Activated gamma-delta T cell (primary cell): ENCODE measurements at regions not wholly inside any gene's neighbourhood (a gene's known extent, or its start where the extent isn't known, plus 50 kb on each side); places are given as distances from the start of the nearest gene placed in this dataset.
"Not testable (repeated sequence)": the region's sequence is repeated elsewhere in the genome, so short reads cannot be mapped to it uniquely, and the experiment has no call there.

Experiments
- DNase-seq: peaks from one replicate; lab custom pipeline; 2025; lab: John Stamatoyannopoulos, UW

- DNase-seq = no peak
Measured at GRCh38 chr5:6078881-6079280, 299.5 kb downstream of the MED10 start.

GRCh38 chr5:6076341-6077239, 301.8 kb downstream of the MED10 start:
- DNase-seq = no peak

DNA sequence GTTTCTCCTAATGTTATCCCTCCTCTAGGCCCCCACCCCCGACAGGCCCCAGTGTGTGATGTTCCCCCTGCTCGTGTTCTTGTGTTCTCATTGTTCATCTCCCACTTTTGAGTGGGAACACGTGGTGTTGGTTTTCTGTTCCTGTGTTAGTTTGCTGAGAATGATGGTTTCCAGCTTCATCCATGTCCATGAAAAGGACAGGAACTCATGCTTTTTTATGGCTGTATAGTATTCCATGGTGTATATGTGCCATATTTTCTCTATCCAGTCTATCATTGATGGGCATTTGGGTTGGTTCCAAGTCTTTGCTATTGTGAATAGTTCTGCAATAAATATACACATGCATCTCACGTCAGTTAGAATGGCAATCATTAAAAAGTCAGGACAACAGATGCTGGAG, 305.9 kb downstream of the MED10 start:
- DNase-seq = not testable (repeated sequence)

DNA sequence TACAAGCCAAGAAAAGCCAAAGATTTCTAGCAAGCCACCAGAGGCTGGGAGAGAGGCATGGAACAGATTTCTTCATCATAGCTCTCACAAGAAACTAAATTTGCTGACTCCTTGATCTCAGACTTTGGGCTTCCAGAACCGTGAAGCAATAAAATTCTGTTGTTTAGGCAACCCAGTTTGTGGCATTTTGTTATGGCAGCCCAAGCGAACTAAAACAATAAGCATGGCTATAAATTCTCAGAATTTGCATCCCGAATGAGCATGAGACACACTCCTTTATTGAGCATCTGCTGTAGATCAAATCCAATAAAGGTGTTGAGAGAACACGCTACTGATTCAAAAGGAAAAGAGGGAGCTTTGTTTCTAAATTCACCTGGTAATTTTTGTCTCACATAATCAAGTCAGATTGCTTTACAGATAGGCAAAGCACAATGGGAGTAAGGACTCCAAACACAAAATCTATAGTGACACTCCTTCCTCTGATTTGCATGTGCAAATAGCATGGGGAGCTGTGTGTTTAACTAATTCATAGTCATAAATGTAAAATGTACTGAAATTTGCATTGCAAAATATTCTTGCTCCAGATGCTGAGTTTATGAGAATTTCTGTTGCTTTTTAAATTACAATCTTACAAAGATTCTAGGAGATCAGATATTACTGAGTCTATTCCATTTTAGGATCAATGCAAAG, 308.7 kb downstream of the MED10 start:
- DNase-seq = no peak

DNA sequence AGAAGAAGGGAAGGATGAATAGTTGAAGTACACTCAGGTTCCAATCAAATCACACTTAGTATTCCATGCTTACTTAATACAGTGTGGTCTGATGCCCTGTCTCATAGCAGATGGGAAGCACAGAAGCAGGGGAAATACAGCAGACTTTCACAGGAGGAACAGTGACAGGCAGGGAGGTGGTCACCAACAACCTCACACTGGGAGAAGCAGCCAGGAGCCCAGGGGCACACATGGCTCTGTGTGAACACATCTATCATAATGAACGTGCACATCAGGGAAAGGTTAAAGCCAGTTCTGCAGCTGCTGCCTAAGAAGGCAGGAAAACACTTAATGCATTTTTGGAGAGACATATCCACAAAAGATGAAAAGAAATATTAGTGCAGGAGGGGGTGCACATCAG, 312.3 kb downstream of the MED10 start:
- no peak for DNase-seq

DNA sequence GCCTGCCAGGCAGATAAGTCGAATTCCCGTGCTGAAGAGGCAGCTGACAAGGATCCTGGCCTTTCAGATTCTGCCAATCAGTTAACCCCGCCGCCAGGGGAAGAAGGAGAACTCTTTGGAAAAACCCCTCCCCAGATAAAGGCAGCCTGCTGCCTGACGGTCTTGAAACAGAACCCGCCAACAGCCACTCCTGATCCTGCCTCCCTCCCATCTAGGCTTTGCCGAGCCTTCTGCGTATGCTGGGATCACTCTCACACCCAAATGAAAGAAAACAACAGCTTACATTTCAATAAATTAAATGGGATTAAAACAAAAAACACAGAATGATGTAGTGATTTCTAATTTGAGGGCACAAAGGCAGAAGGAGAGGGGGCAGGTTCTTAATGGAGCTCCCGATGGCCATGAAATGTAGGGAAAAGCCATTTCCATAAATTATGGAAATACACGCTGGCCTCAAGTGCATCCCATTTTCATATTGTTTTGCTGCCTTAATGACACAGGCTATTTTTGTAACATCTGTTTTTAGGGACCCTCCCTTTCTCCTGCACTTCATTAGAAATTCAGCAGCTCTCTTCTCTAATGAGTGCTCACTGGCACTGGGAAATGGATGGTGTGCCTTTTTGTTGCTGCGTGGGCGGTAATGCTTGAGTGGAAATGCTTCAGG, 319.1 kb downstream of the MED10 start:
- DNase-seq = no peak

GRCh38 chr5:6058055-6058715, 320.2 kb downstream of the MED10 start:
- no peak for DNase-seq

DNA sequence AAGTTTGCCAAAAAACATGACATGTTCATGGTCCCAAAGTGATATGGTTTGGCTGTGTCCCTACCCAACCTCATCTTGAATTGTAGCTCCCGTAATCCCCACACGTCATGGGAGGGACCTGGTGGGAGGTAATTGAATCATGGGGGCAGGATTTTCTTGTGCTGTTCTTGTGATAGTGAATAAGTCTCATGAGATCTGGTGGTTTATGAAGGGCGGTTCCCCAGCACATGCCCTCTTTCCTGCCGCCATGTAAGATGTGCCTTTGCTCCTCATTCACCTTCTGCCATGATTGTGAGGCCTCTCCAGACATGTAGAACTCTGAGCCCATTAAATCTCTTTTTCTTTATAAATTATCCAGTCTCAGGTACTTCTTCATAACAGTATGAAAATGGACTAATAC, 322.1 kb downstream of the MED10 start:
- no peak for DNase-seq

- no peak for DNase-seq
Measured at GRCh38 chr5:6049662-6050061, 328.7 kb downstream of the MED10 start.

- no peak for DNase-seq
Measured at GRCh38 chr5:6048746-6049145, 329.6 kb downstream of the MED10 start.

GRCh38 chr5:6046296-6046967, 331.9 kb downstream of the MED10 start:
- no peak for DNase-seq

- DNase-seq = no peak
Measured at GRCh38 chr5:6043491-6044310, 334.6 kb downstream of the MED10 start.

DNA sequence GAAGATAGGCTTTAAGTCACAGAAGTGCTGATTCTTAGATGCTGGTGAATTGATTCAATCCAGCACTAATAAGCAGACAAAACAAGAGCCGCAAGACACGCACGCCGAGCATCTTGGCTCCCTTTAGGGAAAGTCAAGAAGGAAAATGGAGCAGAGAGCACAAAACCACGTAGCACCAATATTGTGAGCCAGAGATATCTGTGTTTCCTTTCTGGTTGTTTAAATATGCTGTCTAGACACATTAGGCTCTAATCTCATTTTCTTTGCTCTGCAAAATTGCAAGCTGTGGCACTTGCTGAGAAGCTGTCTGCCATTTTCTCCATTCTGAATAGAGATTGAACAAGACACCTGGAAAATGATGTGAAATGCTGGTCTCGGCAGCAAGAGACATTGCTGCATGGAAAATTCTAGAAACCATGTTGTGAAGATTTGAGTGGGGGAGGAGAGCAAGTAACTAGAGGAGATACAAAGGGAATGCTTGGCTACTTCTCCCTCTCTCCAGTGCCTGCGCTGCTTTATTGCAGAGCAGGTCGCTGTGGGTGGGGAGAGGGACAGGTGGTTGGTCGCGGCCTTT, 336.3 kb downstream of the MED10 start:
- no peak for DNase-seq

DNA sequence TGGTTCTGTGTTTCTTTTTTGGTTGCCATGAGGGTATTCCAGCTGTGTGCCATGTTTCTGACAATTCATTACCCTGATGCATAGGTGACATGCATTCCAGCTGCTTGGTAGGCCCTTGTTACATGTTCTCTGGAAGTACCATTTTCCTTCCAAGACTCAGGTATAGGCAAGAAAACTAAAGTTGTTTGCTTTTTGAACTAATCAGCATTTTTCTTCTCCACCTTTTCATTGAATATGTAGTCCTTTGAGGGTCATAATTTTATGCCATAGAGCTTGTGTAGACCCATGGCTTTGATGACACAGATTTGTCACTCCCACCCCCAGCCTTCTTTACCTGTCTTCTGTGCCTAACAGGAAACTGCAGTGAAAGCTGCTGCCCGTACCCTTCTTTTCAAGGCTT, 339.2 kb downstream of the MED10 start:
- DNase-seq = no peak

- no peak for DNase-seq
Measured at GRCh38 chr5:6036006-6036405, 342.3 kb downstream of the MED10 start.

GRCh38 chr5:6029811-6030271, 348.5 kb downstream of the MED10 start:
- no peak for DNase-seq

- no peak for DNase-seq
Measured at GRCh38 chr5:6026766-6027406, 351.5 kb downstream of the MED10 start.

DNA sequence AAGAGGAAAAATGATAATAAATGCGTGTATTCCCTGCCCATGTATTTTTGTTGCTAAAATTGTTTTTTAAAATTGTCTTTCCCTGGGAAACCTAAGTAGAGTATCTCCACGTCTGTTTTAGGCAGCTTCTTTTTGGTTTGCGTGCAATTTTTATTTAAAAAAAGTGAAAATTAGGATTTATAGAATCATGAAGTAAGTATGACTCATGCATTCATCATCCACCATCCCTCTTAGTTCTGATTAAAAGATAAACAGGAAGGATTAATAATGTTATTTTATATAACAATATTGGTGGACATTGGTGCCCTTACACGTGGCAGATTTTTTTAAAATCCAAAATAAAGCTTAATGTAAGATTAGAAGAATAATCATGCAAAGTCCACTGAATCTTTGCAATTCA, 358.7 kb downstream of the MED10 start:
- no peak for DNase-seq

DNA sequence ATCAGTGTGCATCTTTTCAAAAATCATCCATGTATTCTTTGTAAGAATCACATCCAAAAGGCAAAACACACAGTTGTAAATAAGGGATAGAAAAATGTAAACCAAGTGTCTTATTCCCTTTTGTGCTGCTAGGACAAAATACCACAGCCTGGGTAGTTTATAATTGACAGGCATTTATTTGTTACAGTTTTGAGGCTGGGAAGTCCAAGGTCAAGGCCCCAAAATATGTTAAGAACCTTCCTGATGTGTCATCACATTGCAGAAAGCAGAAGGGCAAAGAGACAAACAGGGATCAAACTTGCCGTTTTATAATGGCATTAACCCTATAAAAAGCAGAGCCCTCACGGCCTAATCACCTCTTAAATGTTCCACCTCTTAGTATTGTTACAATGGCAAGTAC, 364.8 kb downstream of the MED10 start:
- DNase-seq = no peak

- no peak for DNase-seq
Measured at GRCh38 chr5:6011199-6011598, 367.1 kb downstream of the MED10 start.
